Loucy (cell line): ENCODE measurements at regions not wholly inside any gene's neighbourhood (a gene's known extent, or its start where the extent isn't known, plus 50 kb on each side); places are given as distances from the start of the nearest gene placed in this dataset.

ENCODE experiments used
- EZH2phosphoT487 ChIP-seq: fragments of 200-600 bp; IDR thresholded peaks from 2 replicates; pipeline ENCODE4 v1.6.1; 2018; ENCODE audit warnings: antibody characterized with exemption, mild to moderate bottlenecking, moderate library complexity, borderline replicate concordance
- TF ChIP-seq, protein P1 (sequence below): fragments of 200-600 bp; sonication (generic); conservative IDR thresholded peaks from 2 replicates; pipeline ENCODE4 v1.5.1; 2014; ENCODE audit warnings: mild to moderate bottlenecking, antibody characterized with exemption, low read length

DNA sequence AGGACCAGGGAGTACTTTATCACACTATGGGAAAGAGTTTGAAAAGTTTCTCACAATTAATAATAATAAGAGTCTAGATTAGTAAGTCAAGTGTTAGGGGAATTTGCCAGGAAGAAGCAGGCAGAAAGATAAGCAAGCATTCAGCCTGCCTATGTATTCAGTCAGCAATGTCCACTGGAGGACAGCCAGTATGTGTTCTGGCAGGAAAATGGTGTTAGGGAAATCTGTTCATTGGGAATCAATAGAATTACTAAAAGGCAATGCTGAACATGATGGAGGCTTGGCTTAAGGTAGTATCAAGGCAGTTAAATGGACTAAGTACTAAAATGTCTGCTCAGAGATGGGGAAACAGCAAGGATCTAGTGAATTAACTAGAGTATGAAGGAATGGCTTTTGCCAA, 221.2 kb downstream of the PPP4R3C start:
- TF ChIP-seq, protein P1, sequence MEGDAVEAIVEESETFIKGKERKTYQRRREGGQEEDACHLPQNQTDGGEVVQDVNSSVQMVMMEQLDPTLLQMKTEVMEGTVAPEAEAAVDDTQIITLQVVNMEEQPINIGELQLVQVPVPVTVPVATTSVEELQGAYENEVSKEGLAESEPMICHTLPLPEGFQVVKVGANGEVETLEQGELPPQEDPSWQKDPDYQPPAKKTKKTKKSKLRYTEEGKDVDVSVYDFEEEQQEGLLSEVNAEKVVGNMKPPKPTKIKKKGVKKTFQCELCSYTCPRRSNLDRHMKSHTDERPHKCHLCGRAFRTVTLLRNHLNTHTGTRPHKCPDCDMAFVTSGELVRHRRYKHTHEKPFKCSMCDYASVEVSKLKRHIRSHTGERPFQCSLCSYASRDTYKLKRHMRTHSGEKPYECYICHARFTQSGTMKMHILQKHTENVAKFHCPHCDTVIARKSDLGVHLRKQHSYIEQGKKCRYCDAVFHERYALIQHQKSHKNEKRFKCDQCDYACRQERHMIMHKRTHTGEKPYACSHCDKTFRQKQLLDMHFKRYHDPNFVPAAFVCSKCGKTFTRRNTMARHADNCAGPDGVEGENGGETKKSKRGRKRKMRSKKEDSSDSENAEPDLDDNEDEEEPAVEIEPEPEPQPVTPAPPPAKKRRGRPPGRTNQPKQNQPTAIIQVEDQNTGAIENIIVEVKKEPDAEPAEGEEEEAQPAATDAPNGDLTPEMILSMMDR = no peak
- no peak for TF ChIP-seq EZH2phosphoT487
